Choroid plexus epithelial cell (primary cell): ENCODE measurements at regions not wholly inside any gene's neighbourhood (a gene's known extent, or its start where the extent isn't known, plus 50 kb on each side); places are given as distances from the start of the nearest gene placed in this dataset.
A peak's percentile ranks its signal among the peaks of the same experiment; 100 is the strongest.
"Not testable (repeated sequence)": the region's sequence is repeated elsewhere in the genome, so short reads cannot be mapped to it uniquely, and the experiment has no call there.

Source experiments
- DNase-seq: peaks from one replicate; pipeline ENCODE4 v3.0.0-alpha.2; 2010; ENCODE audit warnings: low read depth
- H3K4me3 ChIP-seq: 2 replicates; pipeline ENCODE4 v1.5.1; 2011; ENCODE audit warnings: low read depth, mild to moderate bottlenecking, control low read depth, low read length, moderate library complexity
- TF ChIP-seq, protein P1 (sequence below): conservative IDR thresholded peaks from 2 replicates; pipeline ENCODE4 v1.5.1; 2011; ENCODE audit warnings: low read depth, mild to moderate bottlenecking, control low read depth, inconsistent platforms, low read length, moderate library complexity

DNA sequence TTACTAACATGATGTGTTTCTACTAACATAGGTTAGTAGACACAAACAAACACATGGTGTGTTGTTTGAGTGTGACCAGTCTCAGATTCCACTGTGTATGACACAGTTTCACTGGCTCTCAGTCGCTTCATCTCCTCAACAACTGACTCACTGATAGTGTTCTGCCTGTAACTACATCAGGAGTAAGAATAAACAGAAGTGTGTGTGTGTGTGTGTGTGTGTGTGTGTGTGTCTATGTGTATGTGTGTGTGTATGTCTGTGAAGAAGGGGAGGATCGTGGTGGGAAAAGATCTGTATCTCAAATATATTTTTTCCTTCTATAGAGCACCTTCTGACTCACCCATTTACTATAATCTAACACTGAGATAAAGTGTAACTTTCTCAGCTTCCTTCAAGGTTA lies 391.0 kb downstream of the PTPRC start:
- no peak overlapping the region for H3K4me3 ChIP-seq
- TF ChIP-seq, protein P1, sequence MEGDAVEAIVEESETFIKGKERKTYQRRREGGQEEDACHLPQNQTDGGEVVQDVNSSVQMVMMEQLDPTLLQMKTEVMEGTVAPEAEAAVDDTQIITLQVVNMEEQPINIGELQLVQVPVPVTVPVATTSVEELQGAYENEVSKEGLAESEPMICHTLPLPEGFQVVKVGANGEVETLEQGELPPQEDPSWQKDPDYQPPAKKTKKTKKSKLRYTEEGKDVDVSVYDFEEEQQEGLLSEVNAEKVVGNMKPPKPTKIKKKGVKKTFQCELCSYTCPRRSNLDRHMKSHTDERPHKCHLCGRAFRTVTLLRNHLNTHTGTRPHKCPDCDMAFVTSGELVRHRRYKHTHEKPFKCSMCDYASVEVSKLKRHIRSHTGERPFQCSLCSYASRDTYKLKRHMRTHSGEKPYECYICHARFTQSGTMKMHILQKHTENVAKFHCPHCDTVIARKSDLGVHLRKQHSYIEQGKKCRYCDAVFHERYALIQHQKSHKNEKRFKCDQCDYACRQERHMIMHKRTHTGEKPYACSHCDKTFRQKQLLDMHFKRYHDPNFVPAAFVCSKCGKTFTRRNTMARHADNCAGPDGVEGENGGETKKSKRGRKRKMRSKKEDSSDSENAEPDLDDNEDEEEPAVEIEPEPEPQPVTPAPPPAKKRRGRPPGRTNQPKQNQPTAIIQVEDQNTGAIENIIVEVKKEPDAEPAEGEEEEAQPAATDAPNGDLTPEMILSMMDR = no peak
- peak; percentile 60 for DNase-seq

- H3K4me3 ChIP-seq, DNase-seq: not testable (repeated sequence)
Observed at GRCh38 chr1:199030541-199030940, 391.7 kb downstream of the PTPRC start.

- H3K4me3 ChIP-seq, DNase-seq: not testable (repeated sequence)
Observed at GRCh38 chr1:199031170-199031569, 392.3 kb downstream of the PTPRC start.

DNA sequence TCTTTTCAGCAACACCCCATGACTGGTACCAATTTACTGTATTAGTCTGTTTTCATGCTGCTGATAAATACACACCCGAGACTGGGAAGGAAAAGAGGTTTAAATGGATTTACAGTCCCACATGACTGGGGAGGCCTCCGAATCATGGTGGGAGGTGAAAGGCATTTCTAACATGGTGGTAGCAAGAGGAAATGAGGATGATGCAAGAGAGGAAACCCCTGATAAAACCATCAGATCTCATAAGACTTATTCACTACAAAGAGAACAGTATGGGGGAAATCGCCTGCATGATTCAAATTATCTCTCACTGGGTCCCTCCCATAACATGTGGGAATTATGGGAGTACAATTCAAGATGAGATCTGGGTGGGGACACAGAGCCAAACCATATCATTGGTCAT lies 393.6 kb downstream of the PTPRC start:
- not testable (repeated sequence) for H3K4me3 ChIP-seq

DNA sequence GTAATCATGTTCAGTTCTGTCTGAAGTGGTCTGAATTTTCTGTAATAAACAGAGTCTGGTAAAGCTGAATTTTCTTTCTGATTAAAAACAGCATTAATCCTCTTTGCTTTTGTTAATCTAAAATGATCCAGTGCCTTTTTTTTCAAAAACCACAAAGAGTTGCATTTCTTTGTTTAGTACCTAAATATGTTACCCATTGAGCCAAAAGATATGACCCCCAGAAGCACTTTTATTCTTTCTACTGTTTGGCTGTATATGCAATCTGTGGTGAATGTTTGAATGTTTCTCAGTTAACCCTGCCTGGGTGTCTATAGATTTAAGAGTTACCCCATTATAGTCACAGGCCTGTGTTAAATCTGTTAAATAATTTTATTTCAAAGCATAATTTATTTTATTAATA lies 394.8 kb downstream of the PTPRC start:
- no peak overlapping the region for H3K4me3 ChIP-seq
- DNase-seq = no peak
- TF ChIP-seq, protein P1 = no peak

More for the DNA sequence above, 393.6 kb downstream of the PTPRC start:
- not testable (repeated sequence) for DNase-seq

DNA sequence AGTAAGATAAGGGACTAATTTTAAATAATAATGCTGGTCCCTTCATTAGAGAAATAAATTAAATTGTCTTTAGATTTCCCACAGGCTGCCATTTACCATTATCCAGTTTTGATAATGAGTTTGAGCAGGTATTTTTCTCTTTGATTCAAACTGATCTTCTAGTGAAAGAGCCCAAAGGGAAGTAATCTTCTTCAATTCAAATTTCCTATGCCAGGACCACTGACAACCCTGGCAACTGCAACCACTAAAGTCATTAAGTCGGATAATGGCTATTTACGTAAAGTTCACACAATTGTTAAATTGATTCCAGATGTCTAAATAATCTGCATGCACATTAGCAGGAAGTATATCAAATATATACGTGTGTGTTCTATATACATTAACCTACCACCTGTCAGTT lies 399.3 kb downstream of the PTPRC start:
- TF ChIP-seq, protein P1 = no peak
- DNase-seq = no peak
- H3K4me3 ChIP-seq = no peak overlapping the region

DNA sequence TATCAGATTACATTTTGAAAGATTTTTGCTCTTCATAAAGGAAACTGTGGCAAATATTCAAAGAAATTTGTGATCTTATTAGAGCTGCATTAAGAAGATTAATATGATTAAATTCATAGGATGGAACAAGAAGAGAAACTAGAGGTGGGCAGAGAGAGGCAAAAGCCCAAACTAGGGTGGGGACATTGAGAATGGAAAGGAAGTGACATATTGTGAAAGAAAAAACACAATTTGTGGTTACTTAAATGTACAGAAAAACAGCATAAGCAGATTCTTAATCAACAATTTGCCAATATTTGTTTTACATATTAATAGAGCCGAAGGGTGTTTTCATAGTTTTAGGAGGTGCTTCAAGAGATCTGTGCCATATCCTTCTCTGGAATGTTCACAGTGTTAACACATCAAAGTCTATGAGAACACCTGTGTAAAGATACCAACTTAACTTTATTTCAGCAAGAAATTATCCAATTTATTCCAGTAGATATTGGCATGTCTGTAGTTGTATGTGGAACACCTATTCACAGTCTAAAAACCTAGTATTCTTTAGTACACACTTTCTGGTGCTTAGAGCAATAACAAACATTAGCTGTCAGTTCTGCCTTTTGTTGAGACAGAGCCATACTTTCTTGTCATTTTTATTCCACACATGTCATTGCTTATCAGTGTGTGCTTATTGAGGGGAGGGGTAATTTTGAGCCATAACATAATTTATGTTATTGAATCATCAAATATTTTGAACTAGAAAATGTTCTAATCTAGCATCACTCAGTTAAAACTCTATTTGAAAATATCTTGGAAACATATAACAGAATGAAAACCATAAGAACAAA lies 401.5 kb downstream of the PTPRC start:
- H3K4me3 ChIP-seq = no peak overlapping the region
- TF ChIP-seq, protein P1 = no peak
- no peak for DNase-seq

- H3K4me3 ChIP-seq = no peak overlapping the region
- TF ChIP-seq, protein P1 = no peak
- peak; percentile 48 for DNase-seq
Observed at GRCh38 chr1:199041173-199041914, 402.5 kb downstream of the PTPRC start.
